GM12878 (cell line): ENCODE measurements at regions not wholly inside any gene's neighbourhood (a gene's known extent, or its start where the extent isn't known, plus 50 kb on each side); places are given as distances from the start of the nearest gene placed in this dataset.

Source experiments
- ATAC-seq: fragments of 200-7000 bp; cut with Tn5 transposase; 3 replicates; pipeline ENCODE4 v1.9.1; 2020; ENCODE audit warnings: mild to moderate bottlenecking, moderate library complexity
- BruUV-seq: library from RNA; stranded (reverse); fragments of 400-500 nt; replicated peaks from 2 replicates; lab custom pipeline; 2021; lab: Mats Ljungman, UMichigan
- CTCF ChIA-PET: fragments of 300-600 bp; sonication (Branson Sonifier 250); formaldehyde crosslinking; extraction: SDS; loops from one replicate; lab custom pipeline; 2021; ENCODE audit warnings: inconsistent platforms; lab: Yijun Ruan, JAX
- POLR2A ChIA-PET: fragments of 350-600 bp; formaldehyde crosslinking; extraction: SDS; loops from one replicate; lab custom pipeline; 2021; ENCODE audit warnings: inconsistent platforms; lab: Charles Lee
- RAD21 ChIA-PET: fragments of 300-600 bp; sonication (Branson Sonifier 250); formaldehyde crosslinking; loops from one replicate; lab custom pipeline; 2023; ENCODE audit warnings: antibody characterized with exemption; ENCODE audit not compliant: unreplicated experiment; lab: Charles Lee
- SMC1A ChIA-PET: fragments of 300-600 bp; sonication (Branson Sonifier 250); formaldehyde crosslinking; loops from one replicate; lab custom pipeline; 2023; ENCODE audit not compliant: unreplicated experiment, uncharacterized antibody; lab: Charles Lee
- DNase-seq: peaks from one replicate; pipeline ENCODE4 v3.0.0-alpha.2; 2011; ENCODE audit warnings: low read depth, low spot score
- FAIRE-seq: peaks from 3 replicates; lab custom pipeline; 2011; peaks lifted over from hg19 to GRCh38; lab: Jason Lieb, UNC
- H2AFZ ChIP-seq: 2 replicates; pipeline ENCODE4 v1.6.0; 2011; ENCODE audit warnings: low read depth, low read length, control low read depth; ENCODE audit not compliant: control insufficient read depth
- H3K27ac ChIP-seq: 2 replicates; pipeline ENCODE4 v1.5.1; 2011; ENCODE audit warnings: control low read depth; ENCODE audit not compliant: control insufficient read depth, insufficient read depth
- H3K27me3 ChIP-seq, 2 experiments: replicated peaks in 1 of 2; 2 replicates each; pipeline versions ENCODE4 v1.6.0 to v1.6.1; 2011; ENCODE audit warnings: low read length in 1 of 2; ENCODE audit not compliant: control insufficient read depth in 2 of 2, insufficient read depth in 2 of 2
- H3K36me3 ChIP-seq, 2 experiments: 2 replicates each; pipeline ENCODE4 v1.5.1; 2011; ENCODE audit warnings: low read length in 1 of 2; ENCODE audit not compliant: control insufficient read depth in 2 of 2, insufficient read depth in 2 of 2
- H3K4me1 ChIP-seq: 2 replicates; pipeline ENCODE4 v1.6.1; 2011; ENCODE audit warnings: mild to moderate bottlenecking, low read length, moderate library complexity, mixed read lengths; ENCODE audit not compliant: control insufficient read depth, insufficient read depth
- H3K4me2 ChIP-seq: 2 replicates; pipeline ENCODE4 v1.6.0; 2011; ENCODE audit warnings: control low read depth; ENCODE audit not compliant: control insufficient read depth, insufficient read depth
- H3K4me3 ChIP-seq: fragments of 200-600 bp; sonication (generic); 2 replicates; pipeline ENCODE4 v1.5.1; 2016
- H3K79me2 ChIP-seq: 2 replicates; pipeline ENCODE4 v1.6.0; 2011; ENCODE audit warnings: low read length; ENCODE audit not compliant: control insufficient read depth, insufficient read depth
- H3K9ac ChIP-seq: 2 replicates; pipeline ENCODE4 v1.8.0; 2011; ENCODE audit warnings: low read length, control low read depth, mixed read lengths; ENCODE audit not compliant: control insufficient read depth, insufficient read depth
- H3K9me3 ChIP-seq: replicated peaks from 3 replicates; pipeline ENCODE4 v1.5.1; 2011; ENCODE audit warnings: mild to moderate bottlenecking, low read length; ENCODE audit not compliant: control insufficient read depth, insufficient read depth
- H4K20me1 ChIP-seq: 2 replicates; pipeline ENCODE4 v1.6.0; 2011; ENCODE audit not compliant: control insufficient read depth, insufficient read depth
- BCL3 ChIP-seq: IDR thresholded peaks from 2 replicates; pipeline ENCODE4 v1.6.1; 2011; ENCODE audit warnings: borderline replicate concordance, low read depth, mild to moderate bottlenecking, moderate library complexity, low read length; ENCODE audit not compliant: insufficient read depth, poor library complexity, severe bottlenecking
- CREM ChIP-seq: IDR thresholded peaks from 2 replicates; pipeline ENCODE4 v1.6.1; 2014; ENCODE audit warnings: antibody characterized with exemption, low read depth
- EED ChIP-seq: sonication (generic); IDR thresholded peaks from 2 replicates; pipeline ENCODE4 v1.6.1; 2016; ENCODE audit warnings: antibody characterized with exemption, low read depth
- ETV6 ChIP-seq, 2 experiments: fragments of 450-650 bp in 1 of 2; IDR thresholded peaks in 1 of 2; conservative IDR thresholded peaks in 1 of 2; 2 replicates each; pipeline ENCODE4 v1.6.1; 2014; ENCODE audit warnings: antibody characterized with exemption in 1 of 2, borderline replicate concordance in 1 of 2, low read depth in 1 of 2, mild to moderate bottlenecking in 1 of 2, moderate library complexity in 1 of 2
- HDGF ChIP-seq: fragments of 450-650 bp; IDR thresholded peaks from 2 replicates; pipeline ENCODE4 v1.6.1; 2016; ENCODE audit warnings: antibody characterized with exemption
- MEF2B ChIP-seq: fragments of 450-650 bp; IDR thresholded peaks from 2 replicates; pipeline ENCODE4 v1.6.1; 2018; ENCODE audit warnings: mild to moderate bottlenecking, moderate library complexity; ENCODE audit not compliant: partially characterized antibody, poor library complexity, severe bottlenecking
- NRF1 ChIP-seq: conservative IDR thresholded peaks from 2 replicates; pipeline ENCODE4 v1.6.1; 2011; ENCODE audit warnings: mild to moderate bottlenecking, low read depth, low read length, improper control_type of control experiment
- POLR2A ChIP-seq: IDR thresholded peaks from 2 replicates; pipeline ENCODE4 v1.6.1; 2011; ENCODE audit warnings: low read depth, mild to moderate bottlenecking, low read length
- RB1 ChIP-seq: fragments of 450-650 bp; formaldehyde crosslinking; IDR thresholded peaks from 2 replicates; pipeline ENCODE4 v1.6.1; 2017; ENCODE audit warnings: mild to moderate bottlenecking, borderline replicate concordance
- SP1 ChIP-seq: IDR thresholded peaks from one replicate; pipeline ENCODE4 v1.6.1; 2011; ENCODE audit warnings: low read depth, low read length
- WGBS: methylation state at CpG from one replicate; pipeline ENCODE4 v1.1.6; 2016; ENCODE audit warnings: low lambda C conversion rate; ENCODE audit not compliant: insufficient replicate concordance, insufficient coverage; ENCODE audit errors: missing lambda C conversion rate; 5-methylcytosine and 5-hydroxymethylcytosine counted together
- in situ Hi-C: fragments of 300-500 bp; cut with MboI; formaldehyde crosslinking; loops from 9 replicates; pipeline ENCODE4 v1.14.3; 2018; ENCODE audit warnings: mixed read lengths
- intact Hi-C: fragments of 100-400 bp; cut with micrococcal nuclease; formaldehyde crosslinking; loops from one replicate; pipeline ENCODE4 v1.14.2; 2022; ENCODE audit not compliant: unreplicated experiment

GRCh38 chr13:103844471-103844870 is 778.3 kb upstream of the SLC10A2 start:
- DNase-seq (no peak), ATAC-seq (no peak), FAIRE-seq (no peak)
- Histone ChIP-seq H3K4me1 (no peaks in the 10 kb centered on the region), H3K27ac (no peak overlapping the region), H2AFZ (no peak overlapping the region), H3K4me3 (no peak overlapping the region), H3K36me3 (no peaks in the 10 kb centered on the region), H3K4me2 (no peak overlapping the region), H4K20me1 (no peaks in the 10 kb centered on the region), H3K9ac (no peak overlapping the region), H3K9me3 (no peaks in the 10 kb centered on the region), H3K27me3 (no peaks in the 10 kb centered on the region), H3K79me2 (no peaks in the 10 kb centered on the region)
- no TSS peak for BruUV-seq
- CTCF ChIA-PET: no interaction called here
- 0% methylated on average over 2 of the region's 2 CpGs for WGBS
- in situ Hi-C loops (no loop called here), intact Hi-C loops (no loop called here)
- RAD21 ChIA-PET: no interaction called here
- TF ChIP-seq EED (no peak), ETV6 (conservative IDR thresholded peaks at IDR 0.05 in 1 of 2, IDR thresholded peaks at IDR 0.05 in 1 of 2; ENCODE audit: borderline replicate concordance in 1 of 2, low read depth in 1 of 2) (no peak), POLR2A (no peak), BCL3 (no peak), NRF1 (no peak), CREM (no peak), HDGF (no peak), SP1 (no peak), RB1 (no peak), MEF2B (no peak)
- SMC1A ChIA-PET: no interaction called here
- POLR2A ChIA-PET: no interaction called here
